K562 (cell line): ENCODE measurements at regions not wholly inside any gene's neighbourhood (a gene's known extent, or its start where the extent isn't known, plus 50 kb on each side); places are given as distances from the start of the nearest gene placed in this dataset.

Experiments
- NBN ChIP-seq: fragments of 450-650 bp; IDR thresholded peaks from 2 replicates; pipeline ENCODE4 v1.6.1; 2016; ENCODE audit warnings: low read depth, mild to moderate bottlenecking
- TF ChIP-seq, protein P1 (sequence below): fragments of 450-650 bp; IDR thresholded peaks from 2 replicates; pipeline ENCODE4 v1.6.1; 2016; ENCODE audit warnings: low read depth
- TF ChIP-seq, protein P2 (sequence below): fragments of 450-650 bp; IDR thresholded peaks from 2 replicates; pipeline ENCODE4 v1.6.1; 2016; ENCODE audit warnings: low read depth, mild to moderate bottlenecking, moderate library complexity
- TF ChIP-seq, protein P3 (sequence below): fragments of 250-450 bp; sonication (Bioruptor Pico); IDR thresholded peaks from 2 replicates; pipeline ENCODE4 v1.8.0; 2022; ENCODE audit warnings: inconsistent platforms, mild to moderate bottlenecking, moderate library complexity, borderline replicate concordance

DNA sequence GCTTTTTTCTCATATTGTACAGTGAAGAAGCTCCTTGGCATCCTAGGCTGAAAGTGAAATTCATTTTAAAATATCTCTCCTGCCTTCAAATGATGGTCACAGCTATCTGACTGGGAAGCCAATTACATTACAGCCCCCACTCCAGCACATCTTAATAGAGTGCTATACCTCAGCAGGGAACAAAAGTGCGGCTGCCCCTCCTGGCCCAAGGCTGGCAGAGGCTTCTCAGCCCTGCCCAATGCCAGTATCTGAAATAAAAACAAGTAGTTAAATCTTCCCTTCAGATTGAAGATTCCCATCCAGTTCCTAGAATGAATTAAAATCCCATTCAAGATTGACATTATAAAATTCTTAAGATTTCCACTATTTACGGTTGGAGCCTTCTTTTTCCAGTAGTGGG lies 54.9 kb upstream of the GNG2 start (continued):
- TF ChIP-seq, protein P1, sequence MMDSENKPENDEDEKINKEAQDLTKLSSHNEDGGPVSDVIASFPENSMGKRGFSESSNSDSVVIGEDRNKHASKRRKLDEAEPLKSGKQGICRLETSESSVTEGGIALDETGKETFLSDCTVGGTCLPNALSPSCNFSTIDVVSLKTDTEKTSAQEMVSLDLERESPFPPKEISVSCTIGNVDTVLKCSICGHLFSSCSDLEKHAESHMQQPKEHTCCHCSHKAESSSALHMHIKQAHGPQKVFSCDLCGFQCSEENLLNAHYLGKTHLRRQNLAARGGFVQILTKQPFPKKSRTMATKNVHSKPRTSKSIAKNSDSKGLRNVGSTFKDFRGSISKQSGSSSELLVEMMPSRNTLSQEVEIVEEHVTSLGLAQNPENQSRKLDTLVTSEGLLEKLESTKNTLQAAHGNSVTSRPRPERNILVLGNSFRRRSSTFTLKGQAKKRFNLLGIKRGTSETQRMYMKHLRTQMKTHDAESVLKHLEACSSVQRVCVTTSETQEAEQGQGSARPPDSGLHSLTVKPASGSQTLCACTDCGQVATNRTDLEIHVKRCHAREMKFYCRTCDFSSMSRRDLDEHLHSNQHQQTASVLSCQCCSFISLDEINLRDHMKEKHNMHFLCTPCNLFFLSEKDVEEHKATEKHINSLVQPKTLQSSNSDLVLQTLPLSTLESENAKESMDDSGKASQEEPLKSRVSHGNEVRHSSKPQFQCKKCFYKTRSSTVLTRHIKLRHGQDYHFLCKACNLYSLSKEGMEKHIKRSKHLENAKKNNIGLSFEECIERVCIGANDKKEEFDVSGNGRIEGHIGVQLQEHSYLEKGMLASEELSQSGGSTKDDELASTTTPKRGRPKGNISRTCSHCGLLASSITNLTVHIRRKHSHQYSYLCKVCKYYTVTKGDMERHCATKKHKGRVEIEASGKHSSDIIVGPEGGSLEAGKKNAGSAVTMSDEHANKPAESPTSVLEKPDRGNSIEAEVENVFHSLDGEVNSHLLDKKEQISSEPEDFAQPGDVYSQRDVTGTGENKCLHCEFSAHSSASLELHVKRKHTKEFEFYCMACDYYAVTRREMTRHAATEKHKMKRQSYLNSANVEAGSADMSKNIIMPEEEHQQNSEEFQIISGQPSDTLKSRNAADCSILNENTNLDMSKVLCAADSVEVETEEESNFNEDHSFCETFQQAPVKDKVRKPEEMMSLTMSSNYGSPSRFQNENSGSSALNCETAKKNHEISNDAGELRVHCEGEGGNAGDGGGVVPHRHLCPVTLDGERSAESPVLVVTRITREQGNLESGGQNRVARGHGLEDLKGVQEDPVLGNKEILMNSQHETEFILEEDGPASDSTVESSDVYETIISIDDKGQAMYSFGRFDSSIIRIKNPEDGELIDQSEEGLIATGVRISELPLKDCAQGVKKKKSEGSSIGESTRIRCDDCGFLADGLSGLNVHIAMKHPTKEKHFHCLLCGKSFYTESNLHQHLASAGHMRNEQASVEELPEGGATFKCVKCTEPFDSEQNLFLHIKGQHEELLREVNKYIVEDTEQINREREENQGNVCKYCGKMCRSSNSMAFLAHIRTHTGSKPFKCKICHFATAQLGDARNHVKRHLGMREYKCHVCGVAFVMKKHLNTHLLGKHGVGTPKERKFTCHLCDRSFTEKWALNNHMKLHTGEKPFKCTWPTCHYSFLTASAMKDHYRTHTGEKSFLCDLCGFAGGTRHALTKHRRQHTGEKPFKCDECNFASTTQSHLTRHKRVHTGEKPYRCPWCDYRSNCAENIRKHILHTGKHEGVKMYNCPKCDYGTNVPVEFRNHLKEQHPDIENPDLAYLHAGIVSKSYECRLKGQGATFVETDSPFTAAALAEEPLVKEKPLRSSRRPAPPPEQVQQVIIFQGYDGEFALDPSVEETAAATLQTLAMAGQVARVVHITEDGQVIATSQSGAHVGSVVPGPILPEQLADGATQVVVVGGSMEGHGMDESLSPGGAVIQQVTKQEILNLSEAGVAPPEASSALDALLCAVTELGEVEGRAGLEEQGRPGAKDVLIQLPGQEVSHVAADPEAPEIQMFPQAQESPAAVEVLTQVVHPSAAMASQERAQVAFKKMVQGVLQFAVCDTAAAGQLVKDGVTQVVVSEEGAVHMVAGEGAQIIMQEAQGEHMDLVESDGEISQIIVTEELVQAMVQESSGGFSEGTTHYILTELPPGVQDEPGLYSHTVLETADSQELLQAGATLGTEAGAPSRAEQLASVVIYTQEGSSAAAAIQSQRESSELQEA: no peak
- TF ChIP-seq NBN: no peak
- TF ChIP-seq, protein P2, sequence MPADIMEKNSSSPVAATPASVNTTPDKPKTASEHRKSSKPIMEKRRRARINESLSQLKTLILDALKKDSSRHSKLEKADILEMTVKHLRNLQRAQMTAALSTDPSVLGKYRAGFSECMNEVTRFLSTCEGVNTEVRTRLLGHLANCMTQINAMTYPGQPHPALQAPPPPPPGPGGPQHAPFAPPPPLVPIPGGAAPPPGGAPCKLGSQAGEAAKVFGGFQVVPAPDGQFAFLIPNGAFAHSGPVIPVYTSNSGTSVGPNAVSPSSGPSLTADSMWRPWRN: no peak
- TF ChIP-seq, protein P3, sequence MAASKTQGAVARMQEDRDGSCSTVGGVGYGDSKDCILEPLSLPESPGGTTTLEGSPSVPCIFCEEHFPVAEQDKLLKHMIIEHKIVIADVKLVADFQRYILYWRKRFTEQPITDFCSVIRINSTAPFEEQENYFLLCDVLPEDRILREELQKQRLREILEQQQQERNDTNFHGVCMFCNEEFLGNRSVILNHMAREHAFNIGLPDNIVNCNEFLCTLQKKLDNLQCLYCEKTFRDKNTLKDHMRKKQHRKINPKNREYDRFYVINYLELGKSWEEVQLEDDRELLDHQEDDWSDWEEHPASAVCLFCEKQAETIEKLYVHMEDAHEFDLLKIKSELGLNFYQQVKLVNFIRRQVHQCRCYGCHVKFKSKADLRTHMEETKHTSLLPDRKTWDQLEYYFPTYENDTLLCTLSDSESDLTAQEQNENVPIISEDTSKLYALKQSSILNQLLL (CRISPR knock-in tag): no peak
